ENCODE measurements at regions not wholly inside any gene's neighbourhood (a gene's known extent, or its start where the extent isn't known, plus 50 kb on each side); places are given as distances from the start of the nearest gene placed in this dataset.

DNA sequence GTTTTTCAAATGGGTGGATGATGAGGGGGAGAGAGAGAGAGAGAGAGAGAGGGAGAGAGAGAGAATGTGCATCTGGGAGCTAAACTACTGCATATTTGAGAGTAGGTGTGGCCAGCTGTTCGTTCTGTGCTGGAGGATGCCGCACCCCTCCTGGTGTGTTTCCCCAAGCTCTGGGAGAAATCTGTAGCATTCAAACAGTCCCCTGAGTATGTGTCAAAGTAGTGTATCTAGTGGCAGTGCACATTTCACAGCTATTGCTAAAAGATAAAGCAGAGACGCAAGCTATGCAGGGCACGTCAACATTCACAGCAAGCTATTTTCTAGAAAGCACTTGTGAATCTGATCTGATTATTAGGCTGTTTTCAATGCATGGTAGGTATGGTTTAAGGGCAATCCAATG lies 83.5 kb upstream of the LIMCH1 start:
- no peak for DNase-seq
- TF ChIP-seq POLR2A (IDR thresholded peaks at IDR 0.05; ENCODE audit: low read length) (no peak), GATA1 (IDR thresholded peaks at IDR 0.05; ENCODE audit: low read depth, low read length) (no peak)

DNA sequence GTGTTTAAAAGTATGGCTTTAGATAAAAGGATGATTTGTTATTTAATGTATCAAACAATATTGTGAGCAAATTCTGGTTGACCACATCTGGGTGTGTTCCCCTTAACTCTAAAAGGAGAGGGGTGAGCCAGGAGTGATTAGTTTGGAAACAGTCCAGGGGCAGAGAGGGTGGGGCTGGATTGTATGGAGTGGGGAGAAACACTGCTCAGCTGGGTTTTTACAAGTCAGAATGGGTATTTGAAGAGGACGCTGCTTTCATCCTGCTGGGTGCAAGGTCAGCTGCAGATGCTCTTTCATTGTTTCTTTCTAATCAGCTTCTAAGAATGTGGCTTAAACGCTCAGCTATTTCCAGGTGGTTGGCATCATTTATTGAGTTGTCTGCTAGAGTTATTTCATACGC lies 82.8 kb upstream of the LIMCH1 start:
- TF ChIP-seq POLR2A (IDR thresholded peaks at IDR 0.05; ENCODE audit: low read length) (no peak), GATA1 (IDR thresholded peaks at IDR 0.05; ENCODE audit: low read depth, low read length) (no peak)
- no peak for DNase-seq

- no peak for TF ChIP-seq POLR2A (IDR thresholded peaks at IDR 0.05; ENCODE audit: low read length)
- no peak for TF ChIP-seq GATA1 (IDR thresholded peaks at IDR 0.05; ENCODE audit: low read depth, low read length)
- no peak for DNase-seq
Observed at GRCh38 chr4:41456559-41457101, 81.3 kb upstream of the LIMCH1 start.

- no peak for DNase-seq
- TF ChIP-seq GATA1 (IDR thresholded peaks at IDR 0.05; ENCODE audit: low read depth, low read length) (no peak), POLR2A (IDR thresholded peaks at IDR 0.05; ENCODE audit: low read length) (no peak)
Observed at GRCh38 chr4:41458689-41459088, 79.3 kb upstream of the LIMCH1 start.

- DNase-seq, result no peak
- TF ChIP-seq GATA1 (IDR thresholded peaks at IDR 0.05; ENCODE audit: low read depth, low read length) (no peak), POLR2A (IDR thresholded peaks at IDR 0.05; ENCODE audit: low read length) (no peak)
Observed at GRCh38 chr4:41460641-41461040, 77.3 kb upstream of the LIMCH1 start.

GRCh38 chr4:41461780-41462307 lies 76.1 kb upstream of the LIMCH1 start:
- no peak for DNase-seq
- TF ChIP-seq GATA1 (IDR thresholded peaks at IDR 0.05; ENCODE audit: low read depth, low read length), result no peak
- no peak for TF ChIP-seq POLR2A (IDR thresholded peaks at IDR 0.05; ENCODE audit: low read length)

- TF ChIP-seq POLR2A (IDR thresholded peaks at IDR 0.05; ENCODE audit: low read length) (no peak), GATA1 (IDR thresholded peaks at IDR 0.05; ENCODE audit: low read depth, low read length) (no peak)
- DNase-seq, result no peak
Observed at GRCh38 chr4:41465146-41465761, 72.7 kb upstream of the LIMCH1 start.

- TF ChIP-seq POLR2A (IDR thresholded peaks at IDR 0.05; ENCODE audit: low read length), result no peak
- TF ChIP-seq GATA1 (IDR thresholded peaks at IDR 0.05; ENCODE audit: low read depth, low read length), result no peak
Observed at GRCh38 chr4:41466249-41466648, 71.7 kb upstream of the LIMCH1 start.

GRCh38 chr4:41468122-41468521 lies 69.8 kb upstream of the LIMCH1 start:
- TF ChIP-seq POLR2A (IDR thresholded peaks at IDR 0.05; ENCODE audit: low read length), result no peak
- TF ChIP-seq GATA1 (IDR thresholded peaks at IDR 0.05; ENCODE audit: low read depth, low read length), result no peak

More at GRCh38 chr4:41466249-41466648, 71.7 kb upstream of the LIMCH1 start:
- DNase-seq, result no peak

DNA sequence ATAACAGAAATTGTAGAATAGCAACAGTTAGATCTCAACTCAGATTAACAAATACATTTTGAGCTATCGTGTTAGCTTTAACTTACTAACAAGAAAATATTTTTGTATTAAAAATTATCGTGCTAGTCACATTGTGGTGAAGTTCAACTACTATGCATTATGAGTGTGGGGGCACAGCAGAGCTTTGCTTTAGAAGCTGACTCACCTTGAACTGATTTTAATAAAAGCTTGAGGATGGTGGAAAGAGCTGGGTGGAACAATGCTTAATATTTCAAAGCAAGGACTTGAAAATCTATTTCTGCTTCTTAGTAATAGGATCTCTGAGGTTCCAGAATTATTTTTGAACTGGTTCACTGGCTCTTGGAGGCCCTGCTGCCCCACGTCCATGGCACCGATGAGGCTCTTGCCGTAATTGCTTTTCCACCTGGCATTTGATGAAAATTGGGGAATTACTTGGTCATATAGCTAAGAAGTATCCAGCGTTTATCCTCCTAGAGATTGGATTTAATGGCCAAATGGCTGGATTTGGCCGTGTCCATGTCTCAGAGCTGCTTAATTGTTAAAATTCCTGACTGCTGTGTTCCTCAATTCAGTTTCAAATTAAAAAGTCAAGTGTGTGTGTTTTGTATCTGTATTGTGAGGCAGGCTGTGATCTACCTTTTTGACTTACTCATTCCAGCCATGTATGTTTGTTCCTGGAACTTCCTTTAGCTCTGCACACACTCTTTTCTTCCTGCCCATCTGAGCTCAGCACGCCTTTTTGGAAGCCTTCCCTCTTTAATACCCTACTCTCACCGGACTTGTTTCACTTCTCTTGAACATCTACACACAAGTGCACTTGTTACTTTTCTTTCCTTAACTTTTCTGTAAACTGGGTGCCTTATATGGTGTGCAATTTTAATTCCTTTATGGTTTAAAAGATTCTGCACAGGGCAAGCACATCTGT lies 66.6 kb upstream of the LIMCH1 start:
- TF ChIP-seq POLR2A (IDR thresholded peaks at IDR 0.05; ENCODE audit: low read length) (no peak), GATA1 (IDR thresholded peaks at IDR 0.05; ENCODE audit: low read depth, low read length) (no peak)
- DNase-seq, result no peak

More at GRCh38 chr4:41468122-41468521, 69.8 kb upstream of the LIMCH1 start:
- DNase-seq, result no peak

GRCh38 chr4:41472081-41472480 lies 65.9 kb upstream of the LIMCH1 start:
- no peak for DNase-seq
- TF ChIP-seq GATA1 (IDR thresholded peaks at IDR 0.05; ENCODE audit: low read depth, low read length) (no peak), POLR2A (IDR thresholded peaks at IDR 0.05; ENCODE audit: low read length) (no peak)

DNA sequence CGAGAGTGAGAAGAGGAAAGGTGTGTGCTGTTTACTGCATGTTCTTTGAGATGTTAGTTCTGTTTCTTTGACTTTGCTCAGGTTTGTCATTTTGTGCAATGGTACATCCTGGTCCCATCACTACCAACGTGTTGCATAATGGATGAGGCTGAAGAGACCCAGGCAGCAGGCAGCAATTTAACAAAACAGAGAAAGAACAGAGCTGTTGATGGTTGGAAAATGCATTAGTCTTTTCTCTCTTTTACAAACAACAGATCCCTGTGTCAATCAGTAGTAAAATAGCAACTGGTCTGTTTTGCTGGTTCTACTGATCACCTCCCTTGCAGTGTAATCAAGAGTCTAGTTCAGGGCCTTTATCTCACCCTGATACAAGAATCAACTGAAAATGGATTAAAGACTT lies 64.8 kb upstream of the LIMCH1 start:
- DNase-seq, result no peak
- TF ChIP-seq GATA1 (IDR thresholded peaks at IDR 0.05; ENCODE audit: low read depth, low read length) (no peak), POLR2A (IDR thresholded peaks at IDR 0.05; ENCODE audit: low read length) (no peak)

DNA sequence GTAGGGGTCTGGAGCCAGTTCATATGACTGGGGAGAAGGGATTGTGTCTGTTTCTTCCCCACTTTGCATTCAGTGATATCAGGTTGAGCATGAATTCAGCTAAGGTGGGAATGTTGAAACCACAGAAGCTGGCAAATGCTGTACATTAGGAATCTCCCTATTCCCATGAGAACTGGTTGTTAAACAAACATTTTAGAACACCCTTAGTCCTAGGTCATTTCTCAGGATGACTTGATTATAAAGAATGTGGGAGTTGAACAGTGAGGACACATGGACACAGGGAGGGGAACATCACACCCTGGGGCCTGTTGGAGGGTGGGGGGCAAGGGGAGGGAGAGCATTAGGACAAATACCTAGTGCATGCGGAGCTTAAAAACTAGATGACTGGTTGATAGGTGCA lies 62.6 kb upstream of the LIMCH1 start:
- TF ChIP-seq POLR2A (IDR thresholded peaks at IDR 0.05; ENCODE audit: low read length), result no peak
- TF ChIP-seq GATA1 (IDR thresholded peaks at IDR 0.05; ENCODE audit: low read depth, low read length), result no peak

DNA sequence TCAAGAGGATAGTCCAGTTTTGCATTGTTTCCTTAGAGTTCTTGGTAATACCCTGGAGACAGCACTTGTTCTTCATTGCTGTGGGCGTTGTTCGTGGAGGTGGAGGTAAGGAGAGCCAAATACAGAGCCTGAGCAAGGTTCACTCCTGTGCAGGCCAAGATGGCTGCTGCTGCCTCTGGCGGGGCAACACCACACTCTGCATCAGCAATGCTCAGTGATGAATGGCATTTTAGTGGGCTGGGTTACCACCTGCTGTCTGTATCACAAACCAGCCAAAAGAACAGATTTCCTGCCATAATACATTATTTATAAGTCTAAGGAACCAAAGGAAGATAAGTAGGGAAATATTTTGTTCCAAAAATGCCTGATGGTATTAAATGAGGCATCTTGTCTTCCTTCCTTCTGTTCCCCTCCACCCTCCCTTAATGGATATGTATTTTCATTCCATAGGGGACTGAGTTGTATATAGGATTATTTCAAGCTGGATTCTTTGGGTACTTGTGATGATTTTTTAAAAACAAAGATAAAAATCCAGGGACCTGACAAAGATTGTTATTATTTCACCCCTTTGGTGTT lies 61.6 kb upstream of the LIMCH1 start:
- no peak for TF ChIP-seq GATA1 (IDR thresholded peaks at IDR 0.05; ENCODE audit: low read depth, low read length)
- TF ChIP-seq POLR2A (IDR thresholded peaks at IDR 0.05; ENCODE audit: low read length), result no peak
- DNase-seq, result no peak

More for the DNA sequence above, 62.6 kb upstream of the LIMCH1 start:
- no peak for DNase-seq

All from erythroblast (primary cell).